ENCODE measurements at regions not wholly inside any gene's neighbourhood (a gene's known extent, or its start where the extent isn't known, plus 50 kb on each side); places are given as distances from the start of the nearest gene placed in this dataset.

- DNase-seq (ENCODE audit: low read depth in 2 of 2) = no peak
These were observed 201.1 kb upstream of the MVB12B start for GRCh38 chr9:126125577-126125976.

GRCh38 chr9:126125992-126126409 is 200.6 kb upstream of the MVB12B start:
- DNase-seq (ENCODE audit: low read depth in 2 of 2) = no peak

GRCh38 chr9:126126807-126127206 is 199.8 kb upstream of the MVB12B start:
- DNase-seq (ENCODE audit: low read depth in 2 of 2) = no peak

- DNase-seq (ENCODE audit: low read depth in 2 of 2) = no peak
These were observed 199.0 kb upstream of the MVB12B start for GRCh38 chr9:126127591-126127990.

GRCh38 chr9:126128494-126129142 is 198.0 kb upstream of the MVB12B start:
- DNase-seq (ENCODE audit: low read depth in 2 of 2) = no peak

DNA sequence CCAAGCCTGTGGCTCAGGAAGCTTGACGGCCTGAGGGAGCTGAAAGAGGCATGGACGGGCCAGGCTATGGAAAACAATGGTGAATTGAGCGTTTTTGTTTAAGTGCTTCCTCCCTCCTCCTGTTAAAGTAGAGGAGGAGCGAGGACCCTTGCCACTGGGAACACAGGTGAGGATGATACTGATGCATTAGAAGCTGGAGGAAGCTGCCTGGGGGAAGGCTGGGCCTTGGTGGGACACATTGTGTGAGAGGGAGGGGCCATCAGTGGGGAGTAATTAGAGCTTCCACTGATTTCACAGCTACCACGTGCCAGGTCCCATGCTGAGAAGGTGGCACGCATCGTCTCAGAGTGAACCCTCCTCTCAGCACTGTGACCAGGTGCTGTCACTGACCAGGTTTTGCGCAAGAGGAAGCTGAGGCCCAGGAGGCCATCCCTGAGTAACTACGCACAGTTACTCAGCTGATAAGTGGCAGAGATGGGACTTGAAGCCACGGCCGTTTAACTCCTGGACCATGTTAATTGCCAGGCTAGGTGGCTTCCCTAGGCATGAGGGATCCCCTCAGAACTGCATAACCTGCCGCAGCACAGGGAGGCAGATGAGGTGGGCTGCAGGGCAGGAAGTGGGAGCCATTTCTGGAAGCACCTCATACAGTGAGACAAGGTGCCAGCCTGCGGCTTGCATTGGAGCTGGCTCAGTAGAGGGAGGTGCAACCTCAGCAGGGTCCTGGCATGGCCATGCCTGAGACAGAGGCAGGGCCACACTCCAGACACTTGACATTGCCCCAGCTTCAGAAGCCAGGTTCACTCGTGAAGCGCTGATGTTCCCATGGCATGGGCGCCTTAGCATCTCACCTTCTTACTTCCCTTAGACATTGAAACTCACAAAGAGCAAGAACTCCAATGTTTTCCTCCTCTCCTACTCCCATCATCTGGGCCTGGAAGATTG is 195.3 kb upstream of the MVB12B start:
- DNase-seq (ENCODE audit: low read depth in 2 of 2) = no peak

DNA sequence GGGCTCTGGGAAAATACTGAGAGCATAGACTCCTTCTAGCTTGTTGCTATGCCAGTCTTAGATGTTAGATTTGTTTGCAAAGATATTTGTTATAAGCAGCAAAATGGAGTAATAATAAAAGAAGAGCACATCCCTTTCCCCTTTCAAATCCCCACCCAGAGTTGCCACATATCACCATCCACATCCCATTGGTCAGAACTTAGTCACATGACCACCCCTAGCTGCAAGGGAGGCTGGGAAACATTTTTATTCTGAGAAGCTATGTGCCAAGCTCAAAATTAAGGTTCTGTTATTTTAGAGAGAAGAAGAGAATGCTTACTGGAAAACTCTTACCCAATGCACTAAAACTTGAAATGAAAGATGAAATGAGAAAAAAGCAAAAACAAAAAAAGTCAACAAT is 193.9 kb upstream of the MVB12B start:
- DNase-seq (ENCODE audit: low read depth in 2 of 2) = no peak

- no peak for DNase-seq (ENCODE audit: low read depth in 2 of 2)
These were observed 182.4 kb upstream of the MVB12B start for GRCh38 chr9:126144196-126144595.

DNA sequence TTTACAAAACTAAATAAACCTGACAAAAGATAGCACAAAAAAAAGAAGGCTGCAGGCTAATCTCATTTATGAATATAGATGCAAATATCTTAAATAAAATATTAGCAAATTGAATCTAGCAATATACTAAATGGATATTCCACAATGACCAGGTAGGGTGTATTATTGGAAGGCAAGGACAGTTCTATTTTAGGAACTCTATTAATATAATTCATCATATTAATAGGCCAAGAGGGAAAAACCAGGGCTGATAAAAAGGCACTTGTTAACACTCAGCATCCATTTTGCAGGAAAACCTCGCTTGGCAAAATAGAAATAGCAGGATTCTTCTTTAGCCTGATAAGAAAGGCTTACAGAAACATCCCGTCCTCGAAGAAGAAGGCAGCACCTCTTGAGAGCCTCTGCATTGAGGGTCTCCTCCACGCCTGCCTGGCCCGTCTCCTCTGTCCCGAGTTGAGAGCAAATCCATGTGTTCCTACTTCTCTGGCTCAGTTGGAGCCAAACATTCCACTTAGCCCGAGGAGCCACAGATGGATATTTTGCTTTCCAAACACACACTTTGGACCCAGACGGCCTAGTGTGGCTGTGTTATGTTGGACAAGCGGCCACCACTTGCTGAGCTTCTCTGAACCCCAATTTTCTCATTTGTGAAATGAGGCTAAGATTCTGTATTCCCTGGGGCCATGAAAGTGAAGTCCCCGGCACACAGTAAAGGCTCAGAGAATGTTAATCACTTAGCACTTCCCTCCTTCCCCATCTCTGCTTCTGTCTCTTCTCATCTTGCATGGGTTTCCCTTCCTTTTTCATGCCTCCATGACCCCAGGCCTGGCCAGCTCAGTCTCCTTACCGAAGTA is 181.8 kb upstream of the MVB12B start:
- DNase-seq (ENCODE audit: low read depth in 2 of 2) = no peak

GRCh38 chr9:126145887-126146253 is 180.8 kb upstream of the MVB12B start:
- no peak for DNase-seq (ENCODE audit: low read depth in 2 of 2)

- no peak for DNase-seq (ENCODE audit: low read depth in 2 of 2)
These were observed 180.1 kb upstream of the MVB12B start for GRCh38 chr9:126146254-126147145.

GRCh38 chr9:126147186-126147935 is 179.3 kb upstream of the MVB12B start:
- no peak for DNase-seq (ENCODE audit: low read depth in 2 of 2)

DNA sequence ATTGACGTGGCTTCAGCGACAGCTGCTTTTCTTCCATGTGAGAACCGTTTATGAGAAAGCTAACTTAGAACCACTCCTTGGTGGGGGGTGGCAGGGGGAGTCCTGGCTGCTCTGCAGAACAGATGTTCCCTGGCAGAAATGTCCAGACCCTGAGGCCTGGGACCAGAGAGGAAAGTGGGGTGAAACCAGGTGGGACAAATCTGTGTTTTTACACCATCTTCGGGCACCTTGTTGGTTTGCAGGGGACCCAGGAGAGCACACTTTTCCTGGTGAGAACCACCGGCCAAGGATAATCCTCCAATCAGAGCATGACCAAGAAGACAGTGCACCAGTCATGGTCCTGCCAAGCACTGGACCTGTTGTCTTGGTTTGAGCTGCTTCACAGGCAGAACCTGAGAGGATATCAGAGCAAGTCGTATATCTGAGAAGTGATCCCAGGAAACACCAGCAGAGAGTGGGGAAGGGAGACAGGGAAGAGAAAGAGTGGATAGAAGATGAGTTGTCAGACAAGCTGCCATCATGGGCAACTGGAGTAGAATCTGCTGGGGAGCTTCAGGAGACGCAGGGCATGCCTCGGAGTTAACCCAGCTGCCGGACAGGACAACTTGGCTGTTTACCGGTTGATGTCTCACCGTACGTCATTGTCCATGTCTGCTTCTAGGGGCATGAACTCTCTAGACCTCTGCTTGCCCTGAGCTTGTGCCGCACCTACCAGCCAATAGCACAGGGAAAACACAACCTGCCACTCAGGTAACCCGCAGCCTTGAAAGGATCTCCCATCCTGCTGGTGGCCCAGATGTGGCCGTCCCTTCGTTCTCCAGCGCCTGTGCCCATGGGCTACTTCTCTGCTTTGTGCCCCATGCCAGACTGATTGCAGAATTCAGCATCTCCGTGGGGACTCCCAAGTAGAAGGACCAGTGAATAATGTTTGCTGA is 178.4 kb upstream of the MVB12B start:
- DNase-seq (ENCODE audit: low read depth in 2 of 2) = no peak

DNA sequence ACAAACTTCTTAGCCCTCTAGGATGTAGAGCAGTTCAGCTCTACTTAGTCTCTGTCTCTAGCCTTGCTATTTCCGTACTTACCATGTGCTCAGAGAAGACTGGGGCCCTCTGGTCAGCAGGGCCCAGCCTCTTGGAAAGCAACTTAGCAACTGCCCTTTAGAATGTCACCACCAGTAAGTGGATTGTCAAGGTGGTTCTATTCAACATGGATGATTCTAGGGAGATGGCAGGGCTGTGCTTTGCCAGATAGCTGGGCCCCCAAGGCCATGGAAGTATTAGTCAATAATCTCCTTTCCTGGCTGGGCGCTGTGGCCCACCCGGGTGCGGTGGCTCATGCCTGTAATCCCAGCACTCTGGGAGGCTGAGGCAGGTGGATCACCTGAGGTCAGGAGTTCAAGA is 177.6 kb upstream of the MVB12B start:
- no peak for DNase-seq (ENCODE audit: low read depth in 2 of 2)

DNA sequence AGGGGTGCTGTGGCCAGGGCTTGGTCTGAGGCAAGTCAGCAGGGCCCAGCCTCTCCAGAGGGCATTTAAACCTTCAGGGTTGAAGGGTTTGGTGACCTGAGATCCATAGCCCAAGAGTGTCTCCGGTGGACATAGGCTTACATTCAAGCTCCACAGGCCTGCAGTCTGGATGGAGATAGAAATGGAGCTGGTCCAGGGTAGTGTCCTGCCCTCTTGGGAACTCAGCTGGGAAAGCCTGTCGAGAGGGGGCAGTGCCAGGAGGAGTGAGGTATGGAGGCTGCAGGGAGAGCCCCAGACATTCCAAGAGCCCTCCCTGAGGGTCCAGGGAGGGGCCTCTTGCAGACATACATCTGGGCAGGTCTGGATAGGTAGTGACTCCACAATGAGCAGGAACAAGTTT is 177.0 kb upstream of the MVB12B start:
- no peak for DNase-seq (ENCODE audit: low read depth in 2 of 2)

- no peak for DNase-seq (ENCODE audit: low read depth in 2 of 2)
These were observed 176.1 kb upstream of the MVB12B start for GRCh38 chr9:126150411-126151030.

GRCh38 chr9:126151031-126151685 is 175.5 kb upstream of the MVB12B start:
- no peak for DNase-seq (ENCODE audit: low read depth in 2 of 2)

DNA sequence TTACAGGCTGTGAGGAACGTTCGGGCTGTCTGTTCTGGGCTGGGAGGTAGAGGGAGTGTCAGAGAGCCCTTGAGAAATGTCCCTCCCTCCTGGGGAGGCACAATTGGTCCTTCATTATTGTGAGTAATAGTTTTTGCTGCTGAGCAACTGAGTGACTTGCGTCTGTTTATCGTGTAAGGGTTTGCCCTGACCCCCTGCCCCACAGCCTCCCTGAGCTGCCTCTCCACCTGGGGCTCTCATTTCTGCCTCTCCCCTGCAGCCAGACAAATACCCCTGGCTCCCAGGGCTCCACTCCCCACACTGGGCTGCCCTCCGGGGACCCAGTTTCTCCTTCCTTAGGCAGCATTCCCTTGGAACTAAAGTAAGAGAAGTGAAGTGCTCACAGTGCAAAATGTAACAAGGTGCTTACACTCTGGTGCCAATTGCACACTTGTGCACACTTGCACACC is 174.9 kb upstream of the MVB12B start:
- no peak for DNase-seq (ENCODE audit: low read depth in 2 of 2)
